Activated naive CD8-positive, alpha-beta T cell treated with anti-CD3 and anti-CD28 coated beads, Interleukin-2, amount 10 ng/mL, durations not matched to agents 7 days and 5 days (primary cell): ENCODE measurements at regions not wholly inside any gene's neighbourhood (a gene's known extent, or its start where the extent isn't known, plus 50 kb on each side); places are given as distances from the start of the nearest gene placed in this dataset.
"Not testable (repeated sequence)": the region's sequence is repeated elsewhere in the genome, so short reads cannot be mapped to it uniquely, and the experiment has no call there.

ENCODE experiments used
- ATAC-seq: fragments of 150-1000 bp; cut with Tn5 transposase; one replicate; pipeline ENCODE4 v1.10.0; 2021; ENCODE audit warnings: low read depth, moderate library complexity
- POLR2A ChIA-PET: fragments of 350-600 bp; sonication (Branson Sonifier 250); formaldehyde crosslinking; loops from one replicate; lab custom pipeline; 2021; ENCODE audit warnings: antibody characterized with exemption; lab: Charles Lee
- DNase-seq: peaks from one replicate; pipeline ENCODE4 v3.0.0; 2021
- H3K27ac Mint-ChIP-seq: one replicate; pipeline ENCODE4 v1.8.0; 2022; ENCODE audit warnings: mild to moderate bottlenecking, mixed read lengths
- H3K27me3 Mint-ChIP-seq: one replicate; pipeline ENCODE4 v1.8.0; 2022; ENCODE audit warnings: mild to moderate bottlenecking, moderate library complexity, mixed read lengths
- H3K36me3 Mint-ChIP-seq: one replicate; pipeline ENCODE4 v1.8.0; 2021; ENCODE audit warnings: mild to moderate bottlenecking, mixed read lengths
- H3K4me1 Mint-ChIP-seq: one replicate; pipeline ENCODE4 v1.8.0; 2021; ENCODE audit warnings: mixed read lengths
- H3K4me3 Mint-ChIP-seq: one replicate; pipeline ENCODE4 v1.8.0; 2022; ENCODE audit warnings: mild to moderate bottlenecking, moderate library complexity, mixed read lengths
- H3K9me3 Mint-ChIP-seq: one replicate; pipeline ENCODE4 v1.8.0; 2021; ENCODE audit warnings: mixed read lengths

DNA sequence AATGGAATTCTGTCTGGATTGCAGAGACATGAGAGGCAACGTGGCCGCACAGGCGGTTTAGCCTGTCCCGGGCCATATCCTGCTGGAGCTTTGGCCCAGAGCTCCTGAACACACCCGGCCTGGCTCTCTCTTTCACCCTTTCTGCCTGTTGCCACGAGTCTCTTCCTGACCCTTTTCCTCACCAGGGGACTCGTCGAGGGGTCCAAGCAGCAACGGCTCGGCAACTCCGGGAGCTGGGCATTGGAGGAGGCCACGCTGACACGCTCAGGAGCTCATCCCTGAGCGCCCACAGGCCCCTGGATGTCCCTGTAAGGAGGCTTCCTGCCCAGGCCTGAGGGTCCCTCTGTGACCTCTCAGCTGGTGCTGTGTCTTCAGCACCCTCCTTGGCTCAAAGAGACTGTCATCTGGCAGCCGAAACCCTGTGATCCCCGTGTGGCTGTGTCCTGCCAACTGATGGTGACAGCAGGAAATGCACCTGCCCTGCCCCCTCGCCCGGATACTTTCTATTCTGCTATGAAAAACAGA lies 103.8 kb downstream of the RNASET2 start:
- no peak overlapping the region for H3K4me3 Mint-ChIP-seq

DNA sequence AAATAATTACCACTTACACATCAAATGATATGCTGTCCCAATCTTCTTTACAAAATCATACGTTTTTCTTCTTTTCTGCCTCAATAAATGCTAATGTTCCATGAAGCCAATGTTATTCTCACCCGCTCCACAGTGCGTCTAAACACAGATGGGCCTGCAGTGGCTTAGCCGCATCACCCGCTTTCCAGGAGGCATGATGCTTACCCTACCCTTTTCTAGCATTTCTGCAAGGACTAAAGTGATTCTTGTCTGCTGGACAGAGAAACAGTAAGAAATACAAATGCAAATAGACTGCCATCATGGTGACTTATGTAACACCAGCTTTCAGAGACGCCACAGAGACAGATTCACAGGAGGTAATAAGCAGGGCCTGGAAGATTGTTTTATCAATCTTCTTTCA lies 104.4 kb downstream of the RNASET2 start:
- Mint-ChIP-seq H3K27ac (no peak overlapping the region), H3K9me3 (no peaks in the 10 kb centered on the region), H3K4me1 (no peaks in the 10 kb centered on the region), H3K36me3 (no peaks in the 10 kb centered on the region), H3K27me3 (peaks cover 5% of the 10 kb centered on the region), H3K4me3 (no peak overlapping the region)
- DNase-seq = no peak
- POLR2A ChIA-PET = no interaction called here
- no peak for ATAC-seq

More for the DNA sequence above, 103.8 kb downstream of the RNASET2 start:
- POLR2A ChIA-PET = no interaction called here
- Mint-ChIP-seq H3K27ac (no peak overlapping the region), H3K36me3 (no peaks in the 10 kb centered on the region), H3K9me3 (no peaks in the 10 kb centered on the region), H3K4me1 (no peaks in the 10 kb centered on the region), H3K27me3 (peaks cover 6% of the 10 kb centered on the region)
- ATAC-seq = no peak
- no peak for DNase-seq

DNA sequence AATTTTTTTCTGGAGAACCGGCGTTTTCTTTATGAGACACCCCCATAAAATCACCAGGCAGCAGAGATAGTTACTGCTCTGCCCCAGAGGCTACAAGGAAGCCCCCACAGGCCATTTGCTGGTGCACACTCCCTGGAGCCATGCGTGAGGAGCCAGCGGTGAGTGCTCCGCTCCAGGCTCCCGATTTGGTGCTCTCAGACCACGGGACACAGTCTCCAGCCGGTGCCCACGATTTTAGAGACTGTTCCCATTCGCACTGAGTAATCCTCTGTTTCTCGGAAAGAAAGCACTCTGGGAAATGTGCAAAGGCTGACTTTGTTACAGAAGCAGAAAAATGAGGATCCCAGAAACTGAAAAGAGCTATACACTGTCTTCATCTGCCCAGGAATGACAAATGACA lies 104.9 kb downstream of the RNASET2 start:
- H3K27ac Mint-ChIP-seq = no peak overlapping the region
- H3K9me3 Mint-ChIP-seq = no peaks in the 10 kb centered on the region
- ATAC-seq = no peak
- peaks cover 2% of the 10 kb centered on the region for H3K4me1 Mint-ChIP-seq
- peaks cover 9% of the 10 kb centered on the region for H3K27me3 Mint-ChIP-seq
- no peak for DNase-seq
- POLR2A ChIA-PET = no interaction called here
- H3K36me3 Mint-ChIP-seq = no peaks in the 10 kb centered on the region
- no peak overlapping the region for H3K4me3 Mint-ChIP-seq

DNA sequence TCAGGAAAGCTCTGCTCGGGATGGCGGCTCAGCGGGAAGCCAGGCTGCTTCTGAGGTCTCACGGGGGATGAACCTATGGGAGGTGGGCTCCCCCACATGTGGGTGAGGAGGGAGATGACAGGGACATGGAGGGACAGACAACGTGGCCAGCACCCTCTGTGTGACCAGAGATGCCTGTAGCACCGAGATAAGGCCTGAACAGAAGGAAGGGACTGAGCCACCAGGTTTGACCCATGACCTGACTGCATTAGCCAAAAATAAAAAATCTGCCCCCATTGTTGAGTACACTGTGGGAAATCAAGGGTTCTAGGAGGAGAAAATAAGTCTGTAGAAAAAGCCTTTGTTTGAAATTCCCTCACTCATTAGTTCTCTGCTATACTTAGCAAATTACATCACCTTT lies 105.7 kb downstream of the RNASET2 start:
- H3K4me3 Mint-ChIP-seq = no peak overlapping the region

DNA sequence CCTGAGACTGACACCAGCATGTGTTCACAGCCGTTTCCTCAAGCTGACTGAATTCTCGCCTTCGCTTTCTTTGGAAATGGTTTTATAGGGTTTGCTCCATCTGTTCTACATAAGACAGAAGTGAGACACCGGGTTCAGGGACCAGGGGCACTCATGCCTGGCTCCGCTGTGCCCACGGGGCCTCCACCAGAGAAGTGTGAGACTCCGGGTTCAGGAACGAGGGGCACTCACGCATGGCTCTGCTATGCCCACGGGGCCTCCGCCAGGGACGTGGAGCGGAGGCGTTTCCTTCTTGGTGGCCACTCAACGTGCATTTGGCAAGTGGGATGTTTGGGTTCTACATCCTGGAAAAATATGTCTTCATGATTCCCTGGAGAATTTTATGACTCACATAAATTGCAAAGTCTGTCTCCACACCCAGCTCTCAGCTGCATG lies 106.6 kb downstream of the RNASET2 start:
- ATAC-seq (no peak), DNase-seq (no peak)
- H3K27ac Mint-ChIP-seq = no peak overlapping the region
- peaks cover 22% of the 10 kb centered on the region for H3K27me3 Mint-ChIP-seq
- no peaks in the 10 kb centered on the region for H3K9me3 Mint-ChIP-seq
- H3K4me3 Mint-ChIP-seq = no peak overlapping the region
- H3K36me3 Mint-ChIP-seq = peaks cover 1% of the 10 kb centered on the region
- POLR2A ChIA-PET = no interaction called here
- H3K4me1 Mint-ChIP-seq = peaks cover 2% of the 10 kb centered on the region

More for the DNA sequence above, 105.7 kb downstream of the RNASET2 start:
- H3K9me3 Mint-ChIP-seq = no peaks in the 10 kb centered on the region
- peaks cover 2% of the 10 kb centered on the region for H3K4me1 Mint-ChIP-seq
- peaks cover 13% of the 10 kb centered on the region for H3K27me3 Mint-ChIP-seq
- no peak overlapping the region for H3K27ac Mint-ChIP-seq
- H3K36me3 Mint-ChIP-seq = no peaks in the 10 kb centered on the region
- POLR2A ChIA-PET = no interaction called here
- ATAC-seq (no peak), DNase-seq (no peak)

DNA sequence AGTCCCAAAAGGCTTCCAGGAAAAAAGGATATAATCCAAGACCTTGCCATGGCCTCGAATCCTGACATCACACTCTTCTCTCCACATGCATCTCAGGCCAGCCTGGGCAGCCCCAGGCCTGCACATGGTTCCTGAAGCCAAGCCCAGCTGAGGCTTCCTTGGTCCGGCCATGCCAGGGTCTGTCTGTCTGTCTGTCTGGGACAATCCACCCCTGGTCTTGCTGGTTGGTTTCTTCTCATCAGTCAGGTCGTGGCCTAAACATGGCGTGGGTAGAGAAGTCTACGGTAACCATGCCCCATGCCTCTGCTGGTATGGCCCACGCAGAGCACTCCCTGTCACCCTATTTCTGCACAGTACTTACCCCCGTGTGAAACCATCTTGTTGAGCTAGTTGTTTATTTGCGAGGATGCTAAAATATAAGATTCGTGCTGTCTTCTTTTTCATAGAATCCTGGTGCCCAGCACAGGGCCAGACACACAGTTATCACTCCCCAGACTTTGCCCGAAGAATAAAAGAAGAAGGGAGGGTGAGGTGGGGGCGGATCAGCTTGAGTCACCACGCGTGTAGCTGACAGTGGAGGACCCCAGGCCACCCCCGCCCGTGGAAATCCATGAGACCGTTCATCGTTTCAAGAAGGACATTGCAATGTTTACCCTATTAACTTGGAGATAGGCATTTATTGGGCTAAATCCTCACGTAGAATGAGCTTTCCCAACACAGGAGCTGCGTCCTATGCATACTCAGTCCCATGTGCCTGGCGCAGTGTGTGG lies 107.2 kb downstream of the RNASET2 start:
- Mint-ChIP-seq H3K9me3 (no peaks in the 10 kb centered on the region), H3K4me1 (peaks cover 2% of the 10 kb centered on the region), H3K36me3 (peaks cover 1% of the 10 kb centered on the region), H3K27me3 (peaks cover 26% of the 10 kb centered on the region), H3K4me3 (no peak overlapping the region), H3K27ac (no peak overlapping the region)
- ATAC-seq (no peak), DNase-seq (no peak)
- POLR2A ChIA-PET = no interaction called here

DNA sequence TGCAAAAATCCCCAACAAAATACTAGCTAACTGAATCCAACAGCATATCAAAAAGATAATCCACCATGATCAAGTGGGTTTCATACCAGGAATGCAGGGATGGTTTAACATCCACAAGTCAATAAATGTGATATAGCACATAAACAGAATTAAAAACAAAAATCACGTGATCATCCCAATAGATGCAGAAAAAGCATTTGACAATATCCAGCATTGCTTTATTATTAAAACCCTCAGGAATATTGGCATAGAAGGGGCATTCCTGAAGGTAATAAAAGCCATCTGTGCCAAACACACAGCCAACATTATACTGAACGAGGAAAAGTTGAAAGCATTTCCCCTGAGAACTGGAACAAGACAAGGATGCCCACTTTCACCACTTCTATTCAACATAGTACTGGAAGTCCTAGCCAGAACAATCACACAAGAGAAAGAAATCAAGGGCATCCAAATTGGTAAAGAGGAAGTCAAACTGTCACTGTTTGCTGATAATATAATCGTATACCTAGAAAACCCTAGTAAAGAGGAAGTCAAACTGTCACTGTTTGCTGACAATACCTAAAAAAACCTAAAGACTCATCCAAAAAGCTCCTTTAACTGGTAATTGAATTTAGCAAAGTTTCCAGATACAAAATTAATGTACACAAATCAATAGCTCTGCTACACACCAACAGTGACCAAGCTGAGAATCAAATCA lies 109.8 kb downstream of the RNASET2 start:
- ATAC-seq, DNase-seq, H3K4me3 Mint-ChIP-seq, H3K27ac Mint-ChIP-seq, H3K36me3 Mint-ChIP-seq, POLR2A ChIA-PET, H3K9me3 Mint-ChIP-seq, H3K4me1 Mint-ChIP-seq: not testable (repeated sequence)
- peaks cover 36% of the 10 kb centered on the region for H3K27me3 Mint-ChIP-seq

DNA sequence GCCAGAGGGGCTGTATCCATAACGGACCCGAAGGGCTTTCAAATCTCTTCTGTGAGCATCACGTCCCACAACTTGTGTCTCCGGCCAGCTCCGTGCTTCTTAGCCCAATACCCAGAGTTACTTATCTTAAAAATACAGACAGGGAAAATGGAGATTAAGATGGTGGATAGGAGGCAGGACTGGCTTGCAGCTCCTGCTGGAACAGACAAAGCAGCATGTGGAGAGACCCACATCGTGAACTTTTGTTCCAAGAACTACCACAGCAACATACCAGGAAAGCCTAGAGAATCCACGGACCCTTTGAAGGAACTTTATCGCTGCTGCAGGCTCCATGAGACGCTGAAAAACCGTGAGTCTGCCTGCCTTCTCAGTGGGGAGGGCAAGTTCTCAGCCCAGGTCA lies 113.7 kb downstream of the RNASET2 start:
- Mint-ChIP-seq H3K4me1 (peaks cover 2% of the 10 kb centered on the region), H3K36me3 (peaks cover 1% of the 10 kb centered on the region), H3K4me3 (no peak overlapping the region), H3K9me3 (no peaks in the 10 kb centered on the region), H3K27me3 (peaks cover 33% of the 10 kb centered on the region), H3K27ac (no peak overlapping the region)
- DNase-seq (no peak), ATAC-seq (no peak)
- POLR2A ChIA-PET = no interaction called here

DNA sequence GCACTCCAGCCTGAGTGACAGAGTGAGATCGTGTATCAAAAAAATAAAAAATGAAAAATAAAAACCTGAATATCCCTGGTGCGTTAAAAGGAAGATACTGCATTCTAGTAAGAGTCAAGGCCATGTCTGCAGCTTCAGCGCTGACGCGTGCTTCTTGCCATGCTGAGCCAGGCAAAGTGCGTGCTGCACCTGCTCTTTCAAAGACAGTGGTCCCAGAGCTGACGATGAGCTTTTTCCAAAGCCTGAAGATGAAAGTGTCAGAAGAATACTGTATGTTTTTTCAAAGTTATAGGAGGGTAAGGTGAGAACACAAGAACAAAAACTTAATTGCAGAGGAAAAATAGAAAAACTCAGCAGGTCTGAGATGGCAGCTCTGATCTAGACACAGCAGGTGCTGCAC lies 115.1 kb downstream of the RNASET2 start:
- Mint-ChIP-seq H3K27me3 (peaks cover 25% of the 10 kb centered on the region), H3K36me3 (peaks cover 1% of the 10 kb centered on the region), H3K9me3 (peaks cover 2% of the 10 kb centered on the region), H3K4me3 (no peak overlapping the region), H3K27ac (no peak overlapping the region), H3K4me1 (no peaks in the 10 kb centered on the region)
- DNase-seq (no peak), ATAC-seq (no peak)
- POLR2A ChIA-PET = no interaction called here

DNA sequence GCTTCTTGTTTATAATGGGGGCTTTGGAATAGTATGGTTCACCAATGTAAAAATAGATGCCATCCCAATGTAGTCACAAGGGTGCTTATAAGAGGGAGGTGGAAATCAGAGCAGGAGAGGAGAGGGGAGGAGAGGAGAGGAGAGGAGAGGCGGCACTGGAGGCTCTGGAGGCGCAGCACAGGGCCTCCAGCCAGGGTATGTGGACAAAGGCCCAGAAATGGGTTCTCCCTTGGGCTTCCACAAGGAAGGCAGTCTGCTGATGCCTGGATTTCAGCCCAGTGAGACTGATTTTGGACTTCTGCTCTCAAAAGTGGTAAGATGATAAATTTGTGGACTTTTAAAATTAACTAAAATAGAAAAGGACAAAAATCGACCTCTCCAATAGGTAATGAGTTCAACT lies 116.8 kb downstream of the RNASET2 start:
- Mint-ChIP-seq H3K9me3 (peaks cover 5% of the 10 kb centered on the region), H3K4me3 (no peak overlapping the region), H3K27me3 (peaks cover 13% of the 10 kb centered on the region), H3K4me1 (no peaks in the 10 kb centered on the region), H3K27ac (no peak overlapping the region), H3K36me3 (no peaks in the 10 kb centered on the region)
- POLR2A ChIA-PET = no interaction called here
- DNase-seq (no peak), ATAC-seq (no peak)

DNA sequence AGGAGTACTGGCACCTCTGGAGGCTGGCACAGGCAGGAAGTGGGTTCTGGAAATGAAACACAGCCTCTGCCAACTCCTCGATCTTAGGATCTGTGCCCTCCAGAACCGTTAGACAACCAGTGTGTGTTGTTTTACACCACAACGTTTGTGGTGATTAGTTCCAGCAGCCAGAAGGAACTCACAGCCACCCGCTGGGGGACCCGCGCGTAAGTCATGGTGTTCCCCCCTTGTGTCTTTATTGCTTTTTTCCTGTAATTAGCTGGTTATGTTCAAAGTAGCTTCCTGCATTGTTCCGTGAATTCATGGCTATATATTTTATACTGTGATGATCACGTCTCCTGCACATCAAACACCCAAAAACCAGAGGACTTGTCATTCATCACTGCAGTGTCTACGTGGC lies 117.4 kb downstream of the RNASET2 start:
- Mint-ChIP-seq H3K4me3 (no peak overlapping the region), H3K4me1 (no peaks in the 10 kb centered on the region), H3K9me3 (peaks cover 5% of the 10 kb centered on the region), H3K27ac (no peak overlapping the region), H3K27me3 (peaks cover 9% of the 10 kb centered on the region), H3K36me3 (no peaks in the 10 kb centered on the region)
- POLR2A ChIA-PET = no interaction called here
- ATAC-seq (no peak), DNase-seq (no peak)

DNA sequence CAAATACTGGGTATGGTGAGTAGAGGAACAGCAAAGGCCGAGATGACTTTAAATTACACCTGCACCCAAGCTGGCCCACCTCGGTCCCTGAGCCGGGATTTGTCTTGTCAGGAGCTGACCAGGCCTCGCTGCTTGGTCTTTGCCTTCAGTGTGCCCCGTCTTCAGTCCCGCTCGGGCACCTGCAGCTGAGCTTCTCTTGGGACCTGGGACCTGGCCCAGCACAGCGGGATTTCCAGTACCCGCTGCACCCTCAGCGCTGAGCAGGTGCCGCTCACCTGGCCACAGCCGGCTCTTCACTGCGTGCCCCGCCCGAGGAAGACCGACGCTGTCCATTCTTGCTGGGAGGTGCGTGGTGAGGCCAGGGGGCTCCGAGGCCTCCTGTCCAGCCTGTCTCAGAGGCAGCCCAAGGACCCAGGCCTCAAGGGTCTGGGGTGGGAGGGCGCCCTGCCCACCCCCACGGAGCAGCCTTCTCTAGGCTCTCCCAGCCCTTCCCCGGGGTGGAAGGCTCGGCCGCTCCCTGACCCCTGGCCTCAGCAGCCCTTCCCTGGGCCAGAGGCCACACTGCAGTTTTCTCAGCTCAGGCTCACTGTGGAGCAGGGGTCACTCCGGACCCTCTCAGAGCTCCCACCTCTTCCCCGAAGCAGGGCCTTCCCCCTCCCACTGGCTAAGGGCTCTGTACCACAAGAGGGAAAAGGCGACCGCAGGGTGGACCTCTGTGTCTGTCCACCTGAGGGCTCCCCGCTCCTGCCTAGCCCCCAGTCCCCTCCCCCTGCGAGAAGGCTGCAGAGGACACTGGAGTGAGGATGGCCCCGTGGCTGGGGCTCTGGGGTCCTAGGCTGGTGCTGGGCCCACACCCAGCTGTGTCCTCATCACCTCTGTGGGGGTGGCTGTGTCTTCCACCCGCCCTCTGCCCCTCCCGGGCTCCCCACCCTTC lies 119.3 kb downstream of the RNASET2 start:
- POLR2A ChIA-PET = no interaction called here
- Mint-ChIP-seq H3K27ac (no peak overlapping the region), H3K27me3 (peaks cover 5% of the 10 kb centered on the region), H3K9me3 (peaks cover 5% of the 10 kb centered on the region), H3K4me1 (no peaks in the 10 kb centered on the region), H3K4me3 (no peak overlapping the region), H3K36me3 (no peaks in the 10 kb centered on the region)
- ATAC-seq (no peak), DNase-seq (no peak)

DNA sequence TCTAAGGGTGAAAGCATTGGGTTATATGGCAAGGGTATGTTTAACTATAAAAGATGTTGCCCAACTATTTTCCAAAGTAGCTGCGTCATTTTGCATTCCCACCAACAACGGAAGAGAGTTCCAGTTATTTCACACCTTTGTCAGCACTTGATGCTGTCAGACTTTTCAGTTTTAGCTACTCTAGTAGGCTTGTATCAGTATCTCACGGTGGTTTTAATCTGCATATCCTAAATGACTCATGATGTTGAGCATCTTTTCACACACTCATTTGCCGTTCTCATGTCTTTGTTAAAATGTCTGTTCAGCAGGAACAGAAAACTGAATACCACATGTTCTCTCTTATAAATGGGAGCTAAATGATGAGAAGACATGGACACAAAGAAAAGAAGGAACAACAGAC lies 122.3 kb downstream of the RNASET2 start:
- Mint-ChIP-seq H3K27ac (no peak overlapping the region), H3K4me1 (no peaks in the 10 kb centered on the region), H3K36me3 (no peaks in the 10 kb centered on the region), H3K9me3 (peaks cover 5% of the 10 kb centered on the region), H3K27me3 (peaks cover 9% of the 10 kb centered on the region), H3K4me3 (no peak overlapping the region)
- DNase-seq = no peak
- ATAC-seq = no peak
- POLR2A ChIA-PET = no interaction called here
